ENCODE measurements at regions not wholly inside any gene's neighbourhood (a gene's known extent, or its start where the extent isn't known, plus 50 kb on each side); places are given as distances from the start of the nearest gene placed in this dataset.

- TF ChIP-seq CTCF (IDR thresholded peaks at IDR 0.05; ENCODE audit: borderline replicate concordance, extremely low read depth, low read length, poor library complexity, severe bottlenecking): no peak
- TF ChIP-seq EZH2 (IDR thresholded peaks at IDR 0.05; ENCODE audit: borderline replicate concordance, low read depth, low read length, severe bottlenecking): no peak
Measured at GRCh38 chr18:61608316-61608715, 275.1 kb downstream of the CDH20 start.

Data from DND-41 (cell line).